Stimulated activated CD4-positive, alpha-beta T cell treated with anti-CD3 and anti-CD28 coated beads, Interleukin-12 subunit alpha, Interleukin-12 subunit beta, amount 100 ng/mL, for 48 hours (primary cell): ENCODE measurements at regions not wholly inside any gene's neighbourhood (a gene's known extent, or its start where the extent isn't known, plus 50 kb on each side); places are given as distances from the start of the nearest gene placed in this dataset.
"Not testable (repeated sequence)": the region's sequence is repeated elsewhere in the genome, so short reads cannot be mapped to it uniquely, and the experiment has no call there.

ENCODE experiments used
- DNase-seq, 3 donors: peaks; one replicate each; pipeline ENCODE4 v3.0.0-alpha.2; 2020; ENCODE audit warnings: low read depth in 2 of 3, low spot score in 1 of 3

GRCh38 chr2:239663364-239663924 is 262.6 kb upstream of the HDAC4 start:
- no peak for DNase-seq

GRCh38 chr2:239662413-239663120 is 261.7 kb upstream of the HDAC4 start:
- DNase-seq, result no peak

- DNase-seq, result no peak
These were observed 260.8 kb upstream of the HDAC4 start for GRCh38 chr2:239661334-239662312.

GRCh38 chr2:239660390-239661230 is 259.8 kb upstream of the HDAC4 start:
- no peak for DNase-seq

- no peak for DNase-seq
These were observed 257.2 kb upstream of the HDAC4 start for GRCh38 chr2:239657992-239658391.

GRCh38 chr2:239657236-239657635 is 256.4 kb upstream of the HDAC4 start:
- no peak for DNase-seq

GRCh38 chr2:239654266-239654665 is 253.4 kb upstream of the HDAC4 start:
- DNase-seq, result no peak

- DNase-seq, result no peak
These were observed 251.0 kb upstream of the HDAC4 start for GRCh38 chr2:239651859-239652258.

GRCh38 chr2:239650674-239651073 is 249.9 kb upstream of the HDAC4 start:
- DNase-seq, result no peak

GRCh38 chr2:239649309-239649708 is 248.5 kb upstream of the HDAC4 start:
- DNase-seq, result no peak

- DNase-seq, result no peak
These were observed 247.8 kb upstream of the HDAC4 start for GRCh38 chr2:239648607-239649006.

- no peak for DNase-seq
These were observed 246.4 kb upstream of the HDAC4 start for GRCh38 chr2:239647052-239647819.

GRCh38 chr2:239646184-239646583 is 245.4 kb upstream of the HDAC4 start:
- no peak for DNase-seq

GRCh38 chr2:239644594-239644993 is 243.8 kb upstream of the HDAC4 start:
- not testable (repeated sequence) for DNase-seq

- DNase-seq, result peak in 1 of 3 donors; percentile 7
These were observed 243.2 kb upstream of the HDAC4 start for GRCh38 chr2:239644011-239644410.

GRCh38 chr2:239642406-239643004 is 241.7 kb upstream of the HDAC4 start:
- no peak for DNase-seq

- not testable (repeated sequence) for DNase-seq
These were observed 241.1 kb upstream of the HDAC4 start for GRCh38 chr2:239641904-239642303.

GRCh38 chr2:239640676-239641578 is 240.1 kb upstream of the HDAC4 start:
- DNase-seq, result no peak

GRCh38 chr2:239640210-239640609 is 239.4 kb upstream of the HDAC4 start:
- no peak for DNase-seq
